Activated CD8-positive, alpha-beta T cell treated with anti-CD3 and anti-CD28 coated beads for 36 hours (primary cell): ENCODE measurements at regions not wholly inside any gene's neighbourhood (a gene's known extent, or its start where the extent isn't known, plus 50 kb on each side); places are given as distances from the start of the nearest gene placed in this dataset.

Source experiments
- ATAC-seq: fragments of 200-7000 bp; cut with Tn5 transposase; one replicate; pipeline ENCODE4 v1.10.0; 2021; ENCODE audit warnings: mild to moderate bottlenecking, moderate library complexity
- CTCF ChIA-PET: fragments of 350-600 bp; sonication (Branson Sonifier 250); formaldehyde crosslinking; loops from one replicate; lab custom pipeline; 2021; ENCODE audit warnings: antibody characterized with exemption; lab: Charles Lee
- POLR2A ChIA-PET: fragments of 350-600 bp; sonication (Branson Sonifier 250); formaldehyde crosslinking; loops from one replicate; lab custom pipeline; 2021; ENCODE audit warnings: antibody characterized with exemption; lab: Charles Lee
- DNase-seq: peaks from one replicate; pipeline ENCODE4 v3.0.0-alpha.2; 2020
- H3K27ac Mint-ChIP-seq: one replicate; pipeline ENCODE4 v1.8.0; 2021; ENCODE audit warnings: mild to moderate bottlenecking, mixed read lengths
- H3K27me3 Mint-ChIP-seq: one replicate; pipeline ENCODE4 v1.8.0; 2021; ENCODE audit warnings: mixed read lengths
- H3K36me3 Mint-ChIP-seq: one replicate; pipeline ENCODE4 v1.8.0; 2021; ENCODE audit warnings: low read depth, mixed read lengths
- H3K4me1 Mint-ChIP-seq: one replicate; pipeline ENCODE4 v1.8.0; 2021; ENCODE audit warnings: low read depth, mixed read lengths
- H3K4me3 Mint-ChIP-seq: one replicate; pipeline ENCODE4 v1.8.0; 2021; ENCODE audit warnings: mild to moderate bottlenecking, moderate library complexity, mixed read lengths
- H3K9me3 Mint-ChIP-seq: one replicate; pipeline ENCODE4 v1.8.0; 2021; ENCODE audit warnings: mixed read lengths
- CTCF ChIP-seq: fragments of 200-600 bp; IDR thresholded peaks from one replicate; pipeline ENCODE4 v1.8.0; 2022; ENCODE audit warnings: antibody characterized with exemption, mild to moderate bottlenecking
- intact Hi-C: fragments of 100-400 bp; cut with micrococcal nuclease; formaldehyde crosslinking; loops from one replicate; pipeline ENCODE4 v1.10.0; 2022

- Mint-ChIP-seq H3K27me3 (no peaks in the 10 kb centered on the region), H3K4me3 (no peak overlapping the region), H3K9me3 (no peaks in the 10 kb centered on the region), H3K36me3 (no peaks in the 10 kb centered on the region), H3K4me1 (no peaks in the 10 kb centered on the region), H3K27ac (no peak overlapping the region)
- CTCF ChIA-PET = no interaction called here
- POLR2A ChIA-PET = no interaction called here
- ATAC-seq = no peak
- no peak for DNase-seq
- intact Hi-C loops = no loop called here
- no peak for TF ChIP-seq CTCF
These were observed 470.5 kb upstream of the RGS18 start for GRCh38 chr1:191687721-191688120.

GRCh38 chr1:191690931-191691330 lies 467.3 kb upstream of the RGS18 start:
- DNase-seq (no peak), ATAC-seq (no peak)
- ChIA-PET POLR2A (no interaction called here), CTCF (no interaction called here)
- Mint-ChIP-seq H3K36me3 (no peaks in the 10 kb centered on the region), H3K9me3 (peaks cover 10% of the 10 kb centered on the region), H3K27ac (no peak overlapping the region), H3K4me3 (no peak overlapping the region), H3K4me1 (no peaks in the 10 kb centered on the region), H3K27me3 (no peaks in the 10 kb centered on the region)
- intact Hi-C loops = no loop called here
- no peak for TF ChIP-seq CTCF

GRCh38 chr1:191693797-191694196 lies 464.5 kb upstream of the RGS18 start:
- ATAC-seq (no peak), DNase-seq (no peak)
- ChIA-PET POLR2A (no interaction called here), CTCF (no interaction called here)
- TF ChIP-seq CTCF = no peak
- intact Hi-C loops = no loop called here
- H3K27me3 Mint-ChIP-seq = no peaks in the 10 kb centered on the region
- H3K9me3 Mint-ChIP-seq = peaks cover 11% of the 10 kb centered on the region
- H3K4me3 Mint-ChIP-seq = no peak overlapping the region
- H3K27ac Mint-ChIP-seq = no peak overlapping the region
- no peaks in the 10 kb centered on the region for H3K4me1 Mint-ChIP-seq
- no peaks in the 10 kb centered on the region for H3K36me3 Mint-ChIP-seq

GRCh38 chr1:191695865-191696264 lies 462.4 kb upstream of the RGS18 start:
- Mint-ChIP-seq H3K4me1 (no peaks in the 10 kb centered on the region), H3K27me3 (no peaks in the 10 kb centered on the region), H3K4me3 (no peak overlapping the region), H3K9me3 (peaks cover 11% of the 10 kb centered on the region), H3K27ac (no peak overlapping the region), H3K36me3 (no peaks in the 10 kb centered on the region)
- ATAC-seq (no peak), DNase-seq (no peak)
- no peak for TF ChIP-seq CTCF
- intact Hi-C loops = no loop called here
- CTCF ChIA-PET = no interaction called here
- POLR2A ChIA-PET = no interaction called here

GRCh38 chr1:191696354-191696753 lies 461.9 kb upstream of the RGS18 start:
- Mint-ChIP-seq H3K36me3 (no peaks in the 10 kb centered on the region), H3K4me3 (no peak overlapping the region), H3K9me3 (peaks cover 11% of the 10 kb centered on the region), H3K4me1 (no peaks in the 10 kb centered on the region), H3K27me3 (no peaks in the 10 kb centered on the region), H3K27ac (no peak overlapping the region)
- ChIA-PET POLR2A (no interaction called here), CTCF (no interaction called here)
- ATAC-seq = no peak
- TF ChIP-seq CTCF = no peak
- no peak for DNase-seq
- intact Hi-C loops = no loop called here
